NCI-H2081 (cell line): ENCODE measurements at regions not wholly inside any gene's neighbourhood (a gene's known extent, or its start where the extent isn't known, plus 50 kb on each side); places are given as distances from the start of the nearest gene placed in this dataset.
"Not testable (repeated sequence)": the region's sequence is repeated elsewhere in the genome, so short reads cannot be mapped to it uniquely, and the experiment has no call there.

ENCODE experiments used
- DNase-seq, 2 experiments: peaks; one replicate each; lab custom pipeline; 2025; lab: John Stamatoyannopoulos, UW

DNA sequence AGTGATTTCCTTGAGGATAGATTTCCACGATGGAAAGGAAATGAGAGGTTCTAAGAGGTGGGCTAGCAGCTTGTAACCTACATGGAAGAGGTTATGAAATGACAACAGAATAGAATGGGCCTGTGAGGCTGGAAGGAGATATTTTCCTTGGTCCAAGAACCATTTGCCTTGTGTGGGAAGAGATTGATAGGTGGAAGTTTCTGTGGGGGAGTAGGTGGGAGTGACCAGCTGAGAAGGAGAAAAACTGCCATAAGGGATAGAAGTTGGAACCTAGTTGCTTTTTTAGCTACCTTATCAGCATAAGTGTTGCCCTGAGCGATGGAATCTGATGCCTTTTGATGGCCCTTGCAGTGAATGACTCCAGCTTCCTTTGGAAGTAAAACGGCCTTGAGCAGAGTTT, 60.4 kb upstream of the NAA35 start:
- not testable (repeated sequence) for DNase-seq

DNA sequence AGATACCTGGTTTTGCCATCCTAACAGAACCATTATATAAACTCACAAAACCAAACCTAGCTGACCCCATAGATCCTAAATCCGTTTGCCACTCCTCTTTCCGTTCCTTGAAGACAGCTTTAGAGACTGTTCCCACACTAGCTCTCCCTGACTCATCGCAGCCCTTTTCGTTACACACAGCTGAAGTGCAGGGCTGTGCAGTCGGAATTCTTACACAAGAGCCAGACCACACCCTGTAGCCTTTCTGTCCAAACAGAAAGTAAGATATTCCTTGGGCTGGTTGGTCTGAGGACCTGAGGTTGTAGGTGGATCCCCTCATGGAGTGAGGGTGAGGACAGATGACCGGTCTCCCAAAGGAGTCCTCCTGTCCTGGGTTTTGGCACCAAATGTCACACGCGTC, 56.7 kb upstream of the NAA35 start:
- no peak for DNase-seq

GRCh38 chr9:85890962-85891361, 50.0 kb upstream of the NAA35 start:
- DNase-seq, result no peak
